NCI-H2107 treated with DMSO at 0.1 percent for 48 hours (cell line): ENCODE measurements at regions not wholly inside any gene's neighbourhood (a gene's known extent, or its start where the extent isn't known, plus 50 kb on each side); places are given as distances from the start of the nearest gene placed in this dataset.
"Not testable (repeated sequence)": the region's sequence is repeated elsewhere in the genome, so short reads cannot be mapped to it uniquely, and the experiment has no call there.

Experiments used
- DNase-seq: peaks from one replicate; lab custom pipeline; 2025; ENCODE audit not compliant: unreplicated experiment; lab: John Stamatoyannopoulos, UW

DNA sequence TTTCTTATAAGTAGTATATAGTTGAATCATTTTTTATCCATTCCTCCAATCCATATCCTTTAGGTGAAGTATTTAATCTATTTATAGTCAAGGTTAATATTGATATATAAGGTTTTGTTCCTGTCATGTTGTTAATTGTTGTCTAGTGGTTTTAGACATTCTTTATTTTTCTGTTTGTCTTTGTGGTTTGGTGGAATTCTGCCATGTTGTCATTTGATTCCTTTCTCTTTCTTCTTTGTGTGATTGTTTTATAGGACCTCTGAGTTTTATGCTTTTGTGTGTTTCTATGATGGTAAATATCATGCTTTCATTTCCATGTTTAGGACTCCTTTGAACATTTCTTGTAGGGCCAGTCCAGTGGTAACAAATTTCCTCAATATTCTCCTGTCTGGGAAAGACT, 450.3 kb upstream of the BTBD3 start:
- DNase-seq = no peak

DNA sequence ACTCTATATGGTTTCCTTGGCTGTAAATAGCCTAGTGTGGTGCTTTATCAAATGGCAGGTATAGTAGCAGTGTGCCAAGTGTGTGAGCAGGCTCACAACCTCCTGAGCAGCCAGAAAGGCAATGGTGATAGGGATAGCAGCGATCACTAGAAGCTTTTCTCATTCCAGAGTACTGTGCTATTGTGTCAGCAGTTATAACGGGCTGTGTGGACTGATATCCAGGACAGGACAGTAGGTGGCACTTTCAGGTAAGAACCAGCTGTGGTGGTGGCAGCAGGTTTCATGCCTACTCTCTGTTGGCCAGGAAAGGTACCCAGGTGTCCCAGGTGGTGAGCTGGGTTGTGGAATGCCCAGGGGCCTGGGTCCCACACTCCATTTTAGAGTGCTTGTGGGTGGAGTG, 448.8 kb upstream of the BTBD3 start:
- no peak for DNase-seq

DNA sequence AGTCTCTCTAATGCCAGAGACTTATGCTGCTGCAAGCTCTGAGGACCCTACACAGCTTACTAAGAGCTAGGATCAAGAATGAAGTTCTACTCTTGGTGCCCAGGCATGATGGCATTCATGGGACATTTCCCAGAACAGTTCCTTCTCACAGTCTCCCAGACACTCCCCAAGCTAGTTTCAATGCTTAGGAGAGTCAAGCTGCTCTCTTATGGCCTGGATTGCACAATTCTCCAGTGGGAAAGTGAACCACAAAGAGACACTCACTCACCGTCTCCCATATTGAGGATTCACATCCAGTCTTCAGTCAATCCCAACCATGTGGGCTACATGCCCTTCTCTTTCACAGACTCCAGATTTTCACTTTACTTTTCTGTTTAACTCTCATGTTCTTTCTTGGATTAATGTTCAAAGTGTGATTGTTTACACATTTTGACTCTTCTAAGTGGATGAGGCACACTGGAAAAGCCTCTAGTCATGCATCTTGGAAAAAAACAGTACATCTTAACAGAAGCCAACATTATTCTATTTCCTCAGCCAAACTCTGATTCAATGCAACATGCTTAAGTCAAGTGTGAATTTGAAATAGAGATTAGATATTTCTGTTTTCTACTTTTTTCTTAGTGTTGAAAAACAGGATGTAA, 447.8 kb upstream of the BTBD3 start:
- no peak for DNase-seq

DNA sequence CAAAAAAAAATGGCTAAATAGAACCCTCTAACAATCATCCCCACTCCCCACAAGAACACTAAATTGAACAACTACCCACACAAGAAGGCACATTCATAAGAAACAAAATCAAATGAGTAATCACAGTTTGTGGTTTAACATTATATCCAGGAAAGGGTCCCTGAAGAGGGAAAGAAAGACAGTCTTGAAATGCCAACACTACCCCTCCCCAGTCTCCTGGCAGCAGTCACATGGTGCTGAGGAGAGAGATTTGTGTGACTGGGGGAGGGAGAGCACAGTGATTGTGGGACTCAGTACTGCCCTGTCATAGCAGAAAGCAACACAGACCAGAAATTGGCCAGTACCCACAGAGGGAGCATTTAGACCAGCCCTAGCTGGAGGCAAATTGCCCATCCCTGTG, 443.7 kb upstream of the BTBD3 start:
- DNase-seq = no peak

DNA sequence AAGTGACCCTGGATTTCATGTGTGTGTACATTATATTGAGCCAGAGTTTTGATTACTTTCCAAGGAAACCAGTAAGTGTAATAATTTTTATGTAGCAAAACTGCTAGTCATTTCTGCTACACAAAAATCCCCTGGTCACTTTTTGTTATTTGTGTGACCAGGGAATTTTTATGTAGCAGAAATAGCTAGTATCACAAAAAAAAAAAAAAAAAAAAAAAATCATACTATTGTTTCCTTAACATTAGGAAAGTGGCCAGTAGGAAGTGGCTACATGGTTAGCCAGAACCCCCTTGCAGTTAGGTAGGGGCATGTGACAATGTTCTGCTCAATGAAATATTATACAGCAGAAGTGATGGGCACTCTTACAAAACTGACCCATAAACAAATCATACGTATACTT, 434.0 kb upstream of the BTBD3 start:
- DNase-seq = no peak

DNA sequence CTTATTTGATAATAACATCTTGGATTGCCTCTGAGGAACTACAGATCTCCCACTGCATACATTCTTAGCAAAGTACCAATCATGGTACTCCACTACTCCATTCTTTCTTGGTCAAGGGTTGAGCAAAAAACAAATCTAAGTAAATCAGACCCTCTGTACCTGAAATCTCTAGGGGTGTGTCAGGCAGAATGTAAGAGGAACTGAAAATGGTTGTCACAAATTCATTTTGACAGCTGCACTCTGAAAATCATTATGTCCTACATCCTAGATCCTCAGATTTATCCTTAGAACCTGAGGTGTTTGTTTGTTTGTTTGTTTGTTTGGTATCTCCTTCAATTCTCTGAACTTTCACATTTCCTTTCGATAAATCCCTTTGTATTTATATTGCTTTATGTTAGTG, 433.2 kb upstream of the BTBD3 start:
- DNase-seq = no peak

DNA sequence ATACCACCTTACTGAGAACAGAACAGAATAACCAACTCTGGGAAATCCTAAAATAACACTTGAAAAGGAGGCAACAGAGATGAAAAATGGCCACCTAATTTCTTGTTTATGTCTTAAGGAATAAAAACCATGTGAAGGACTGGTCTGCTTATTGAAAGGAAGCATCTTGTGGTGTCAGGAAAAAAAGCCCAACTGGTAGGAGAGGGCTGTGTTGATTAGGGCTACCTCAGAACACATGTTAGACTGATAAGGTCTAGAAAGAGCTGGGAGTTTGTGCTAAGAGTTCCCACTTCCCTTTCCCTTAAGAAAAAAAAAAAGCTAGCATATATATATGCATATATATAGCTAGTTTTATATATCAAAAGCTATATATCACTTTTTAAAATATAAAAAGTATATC, 425.3 kb upstream of the BTBD3 start:
- DNase-seq = no peak

DNA sequence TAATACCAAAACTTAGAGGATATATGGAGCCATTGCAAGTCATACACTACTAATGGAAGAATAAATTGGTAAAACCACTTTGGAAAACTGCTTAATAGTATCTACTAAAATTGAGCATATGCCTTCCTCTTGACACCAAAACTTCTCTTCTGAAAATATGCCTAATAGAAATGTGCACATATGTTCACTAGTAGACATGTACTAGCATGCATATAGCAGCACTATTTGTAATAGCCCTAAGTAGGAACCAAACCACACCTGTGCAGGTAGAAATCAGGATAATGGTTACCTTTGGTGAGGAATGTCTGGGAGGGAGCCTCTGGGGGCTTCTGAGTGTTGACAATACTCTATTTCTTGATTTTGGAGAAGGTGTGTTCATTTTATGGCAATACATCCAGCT, 424.8 kb upstream of the BTBD3 start:
- no peak for DNase-seq

DNA sequence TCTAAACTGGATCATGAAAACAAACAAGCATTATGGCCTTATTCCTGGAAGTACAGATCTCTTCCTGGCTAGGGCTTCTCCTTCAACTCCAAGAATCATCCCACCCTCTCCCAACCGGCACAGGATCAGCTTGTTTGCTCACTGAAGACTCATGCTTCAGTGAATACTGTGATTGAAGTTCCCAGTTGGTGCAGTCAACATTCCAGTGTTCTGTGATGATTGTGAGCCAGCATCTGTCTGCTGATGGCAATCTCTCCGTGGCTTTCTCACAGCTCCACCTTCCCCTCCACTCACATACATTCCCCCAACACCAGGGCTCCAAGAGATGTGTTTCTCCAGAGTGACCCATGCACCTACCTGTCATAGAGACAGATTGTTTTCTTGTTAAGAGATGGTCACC, 421.3 kb upstream of the BTBD3 start:
- no peak for DNase-seq

DNA sequence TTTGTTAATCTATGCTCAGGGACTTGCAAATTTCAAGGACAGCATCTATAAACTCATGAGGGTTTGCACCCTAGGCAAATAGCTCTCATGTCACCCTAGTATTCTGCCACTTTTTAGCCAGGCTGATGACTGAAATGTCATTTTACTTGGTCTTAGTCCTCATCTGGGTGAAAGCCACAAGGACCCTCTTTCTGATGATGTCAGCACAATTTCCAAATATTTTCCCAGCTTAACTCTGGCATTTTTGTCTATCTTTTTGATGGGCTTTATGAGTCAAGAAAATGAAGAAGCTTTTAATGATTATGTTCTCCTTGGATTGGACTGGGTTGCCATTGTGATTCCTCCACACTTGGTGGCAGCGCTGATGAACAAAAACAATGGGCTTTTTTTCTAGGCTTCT, 420.1 kb upstream of the BTBD3 start:
- DNase-seq = no peak

DNA sequence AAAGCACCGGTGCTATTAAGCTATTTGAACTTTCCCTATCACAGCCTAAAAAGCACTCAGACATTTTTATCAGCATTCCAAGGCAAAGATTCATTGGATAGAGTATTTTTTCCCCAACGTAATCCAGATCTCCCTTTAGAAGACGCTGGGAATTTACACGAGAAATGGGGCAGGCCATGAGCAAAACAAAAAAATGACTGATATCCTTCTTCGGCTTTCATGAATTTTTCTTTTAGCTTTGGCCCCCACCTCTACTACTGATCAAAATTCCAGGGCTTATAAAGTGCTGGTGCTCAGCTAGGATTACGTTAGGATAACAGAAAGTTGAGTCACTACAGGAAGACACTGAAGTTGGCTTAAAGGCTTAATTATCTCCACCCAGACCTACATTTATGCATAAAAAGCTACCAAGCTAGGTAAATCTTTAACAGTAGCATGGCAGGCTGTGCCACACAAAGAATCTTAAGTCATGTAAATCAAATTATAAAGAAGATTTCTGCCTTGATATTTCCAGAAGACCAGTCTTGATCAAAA, 418.5 kb upstream of the BTBD3 start:
- DNase-seq = no peak

DNA sequence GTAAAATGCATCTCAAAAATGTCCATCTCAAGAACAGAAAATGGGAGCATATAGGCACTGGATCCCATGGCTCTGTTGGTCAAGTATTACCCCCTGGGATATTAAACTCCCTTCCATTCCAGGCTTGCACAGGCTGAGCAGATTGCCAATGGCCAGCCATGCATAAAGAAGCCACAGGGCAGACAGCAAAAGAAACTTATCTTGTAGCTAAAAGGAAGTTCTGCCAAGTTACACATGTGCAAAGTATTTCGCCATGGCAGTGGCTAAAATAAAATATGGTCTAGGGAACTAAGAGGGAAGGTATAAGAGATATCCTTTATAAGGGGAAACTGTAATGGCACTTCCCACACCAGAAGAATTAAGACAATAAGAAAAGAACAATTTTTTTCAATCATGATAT, 415.6 kb upstream of the BTBD3 start:
- DNase-seq = no peak

DNA sequence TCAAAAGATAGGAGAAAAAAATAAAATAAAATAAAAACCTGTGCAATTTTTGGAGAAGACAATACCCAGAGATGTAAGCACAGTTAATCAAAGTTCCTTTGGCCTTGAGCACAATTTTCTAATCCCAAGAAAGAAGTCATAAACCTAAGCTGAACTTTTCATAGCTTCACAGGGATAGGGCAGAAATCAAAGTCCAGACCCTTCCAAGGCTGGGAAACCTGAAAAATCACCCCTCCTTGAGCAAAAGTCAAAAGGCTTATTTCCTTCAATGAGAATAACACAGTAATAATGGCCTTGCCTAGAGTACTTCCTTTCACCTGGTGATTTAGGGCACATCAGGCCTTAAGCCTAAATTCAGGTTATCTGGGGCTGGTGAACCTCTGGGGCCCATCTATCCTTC, 415.0 kb upstream of the BTBD3 start:
- no peak for DNase-seq

DNA sequence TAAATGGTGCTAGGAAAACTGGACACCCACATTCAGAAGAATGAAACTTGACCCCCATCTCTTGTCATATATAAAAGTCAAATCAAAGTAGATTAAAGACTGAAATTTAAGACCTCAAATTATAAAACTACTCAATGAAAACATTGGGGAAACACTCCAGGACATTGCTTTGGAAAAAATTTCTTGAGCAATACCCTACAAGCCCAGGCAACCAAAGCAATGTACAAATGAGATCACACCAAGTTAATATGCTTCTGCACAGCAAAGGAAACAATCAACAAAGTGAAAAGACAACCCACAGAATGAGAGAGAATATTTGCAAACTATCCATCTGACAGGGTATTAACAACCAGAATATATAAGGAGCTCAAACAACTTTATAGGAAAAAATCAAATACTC, 407.9 kb upstream of the BTBD3 start:
- DNase-seq = no peak

DNA sequence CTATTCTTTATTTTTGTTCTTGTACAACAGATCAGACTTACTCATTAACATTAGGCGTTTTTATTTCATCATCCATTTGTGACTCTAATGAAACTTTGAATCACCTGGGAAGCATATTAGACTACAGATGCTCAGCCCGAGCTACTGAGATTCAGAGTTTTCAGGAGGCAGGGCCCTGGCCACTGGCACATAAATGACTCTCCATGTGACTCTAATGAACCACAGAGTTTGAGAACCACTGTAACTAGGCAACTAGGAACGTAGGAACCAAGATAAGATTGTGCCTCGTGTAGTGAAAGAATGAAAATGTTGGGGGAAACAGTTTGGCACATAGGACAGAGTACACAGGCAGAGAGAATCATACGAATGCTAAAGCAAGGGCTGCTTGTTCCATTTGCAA, 405.9 kb upstream of the BTBD3 start:
- no peak for DNase-seq

DNA sequence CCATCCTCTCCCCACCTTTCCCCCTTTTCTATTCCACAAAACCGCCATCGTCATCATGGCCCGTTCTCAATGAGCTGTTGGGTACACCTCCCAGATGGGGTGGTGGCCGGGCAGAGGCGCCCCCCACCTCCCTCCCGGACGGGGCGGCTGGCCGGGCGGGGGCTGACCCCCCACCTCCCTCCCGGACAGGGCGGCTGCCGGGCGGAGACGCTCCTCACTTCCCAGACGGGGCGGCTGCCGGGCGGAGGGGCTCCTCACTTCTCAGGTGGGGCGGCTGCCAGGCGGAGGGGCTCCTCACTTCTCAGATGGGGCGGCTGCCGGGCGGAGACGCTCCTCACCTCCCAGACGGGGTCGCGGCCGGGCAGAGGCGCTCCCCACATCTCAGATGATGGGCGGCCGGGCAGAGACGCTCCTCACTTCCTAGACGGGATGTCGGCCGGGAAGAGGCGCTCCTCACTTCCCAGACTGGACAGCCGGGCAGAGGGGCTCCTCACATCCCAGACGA, 404.4 kb upstream of the BTBD3 start:
- not testable (repeated sequence) for DNase-seq

DNA sequence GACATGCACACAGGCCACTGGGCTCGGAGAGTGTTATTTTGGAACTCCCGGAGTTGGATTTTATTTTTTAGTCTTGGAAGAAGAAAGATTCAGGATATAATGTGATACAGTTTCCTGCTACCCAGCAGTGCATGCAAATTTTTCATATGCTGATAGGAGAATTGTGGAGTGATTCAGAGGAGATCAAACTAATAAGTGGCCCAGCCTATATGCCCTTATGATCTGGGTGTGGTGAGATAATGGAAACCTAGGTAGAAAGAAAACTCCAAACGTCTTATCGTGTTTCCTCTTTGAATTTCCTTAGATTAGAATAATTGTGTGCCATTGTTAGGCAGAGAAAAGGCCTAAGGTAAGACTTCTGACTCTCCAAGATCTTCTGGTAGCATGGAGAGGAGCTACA, 401.2 kb upstream of the BTBD3 start:
- no peak for DNase-seq

DNA sequence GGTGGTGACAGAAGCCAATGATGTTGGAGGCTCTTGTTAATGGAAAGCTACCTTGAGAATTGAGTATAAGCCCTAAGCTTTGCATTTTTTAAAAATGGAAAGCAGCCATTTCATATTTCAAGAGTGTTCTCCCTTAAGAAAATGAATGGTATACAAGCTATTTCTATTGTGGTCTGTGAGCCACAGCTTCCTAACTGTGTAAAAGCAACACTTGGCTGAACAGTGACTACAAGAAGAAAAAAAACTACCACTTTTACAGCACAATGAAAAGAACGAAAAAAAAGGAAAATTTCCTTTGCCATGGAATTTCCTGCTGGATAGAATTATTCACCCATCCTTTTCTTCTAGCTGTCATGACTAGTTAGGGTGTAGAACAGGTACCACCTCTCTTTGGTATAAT, 397.1 kb upstream of the BTBD3 start:
- DNase-seq = no peak

DNA sequence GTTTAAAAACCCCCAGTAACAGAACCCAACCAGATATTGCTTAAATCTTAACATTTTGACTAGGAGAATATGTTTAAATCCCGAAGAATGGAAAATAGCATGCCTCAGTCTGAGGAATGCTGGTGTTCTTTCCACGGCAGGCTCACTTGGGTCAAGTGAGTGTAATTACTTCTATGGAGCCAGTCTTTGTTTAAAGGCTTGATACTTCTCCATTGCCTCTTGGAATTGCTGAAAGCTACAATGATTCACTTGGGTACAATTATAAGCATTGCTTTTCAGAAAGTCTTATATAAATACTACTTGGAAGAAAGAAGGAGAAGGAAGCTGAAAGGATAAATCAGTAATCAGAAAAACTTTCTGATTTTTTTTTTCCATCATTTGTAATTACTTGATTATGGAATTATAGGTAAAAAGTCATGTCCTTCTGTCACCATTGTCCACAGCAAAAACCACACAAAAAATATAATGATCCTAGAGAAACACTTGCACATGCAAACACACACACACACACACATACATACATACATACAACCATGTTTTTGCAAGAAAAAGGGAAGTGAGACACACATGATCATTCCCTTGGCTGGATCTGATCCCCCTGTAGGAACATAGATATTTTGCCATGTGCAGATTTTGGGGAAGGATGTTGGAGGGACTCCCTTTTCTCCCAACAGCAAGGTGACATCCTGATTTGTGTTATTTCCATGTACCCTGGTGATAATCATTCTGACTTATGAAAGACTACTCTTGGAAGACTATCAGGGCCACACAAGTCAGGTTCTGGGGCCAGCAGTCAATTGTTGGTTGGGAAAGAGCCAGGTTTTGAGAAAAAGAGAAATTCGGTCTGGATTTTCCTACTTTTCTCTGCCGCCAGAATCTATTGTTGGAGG, 396.0 kb upstream of the BTBD3 start:
- no peak for DNase-seq

DNA sequence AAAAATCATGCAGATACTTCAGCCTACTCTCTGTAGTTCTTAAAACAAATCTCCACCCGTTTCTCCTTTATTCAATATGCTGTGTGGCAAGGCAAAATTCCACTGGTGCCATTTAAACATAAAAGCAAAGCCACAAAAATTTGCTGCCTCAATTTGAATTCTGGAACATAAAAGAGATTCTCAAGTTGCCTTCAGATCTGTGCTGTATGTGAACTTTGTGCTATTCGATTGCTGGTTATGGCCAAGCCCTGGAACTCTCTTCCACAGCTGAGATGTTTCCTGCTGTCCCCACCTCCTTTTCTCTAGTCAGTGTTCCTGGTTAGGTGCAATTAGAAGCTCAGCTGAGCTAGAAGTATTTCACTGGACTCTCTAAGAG, 395.3 kb upstream of the BTBD3 start:
- no peak for DNase-seq

DNA sequence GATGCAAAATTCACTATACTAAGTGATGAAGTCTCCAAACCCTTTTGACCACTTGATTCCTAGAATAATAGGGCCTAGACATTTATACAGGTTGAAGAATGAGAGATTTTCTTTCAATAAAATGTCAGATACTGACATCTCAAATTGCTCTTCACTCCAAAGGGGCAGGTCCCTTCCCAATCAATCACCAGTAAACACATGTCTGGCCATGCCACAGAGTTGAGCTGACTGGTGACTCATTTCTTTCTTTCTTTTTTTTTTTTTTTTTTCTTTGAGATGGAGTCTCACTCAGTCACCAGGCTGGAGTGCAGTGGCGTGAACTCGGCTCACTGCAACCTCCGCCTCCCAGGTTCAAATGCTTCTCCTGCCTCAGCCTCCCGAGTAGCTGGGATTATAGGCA, 388.6 kb upstream of the BTBD3 start:
- DNase-seq = no peak

DNA sequence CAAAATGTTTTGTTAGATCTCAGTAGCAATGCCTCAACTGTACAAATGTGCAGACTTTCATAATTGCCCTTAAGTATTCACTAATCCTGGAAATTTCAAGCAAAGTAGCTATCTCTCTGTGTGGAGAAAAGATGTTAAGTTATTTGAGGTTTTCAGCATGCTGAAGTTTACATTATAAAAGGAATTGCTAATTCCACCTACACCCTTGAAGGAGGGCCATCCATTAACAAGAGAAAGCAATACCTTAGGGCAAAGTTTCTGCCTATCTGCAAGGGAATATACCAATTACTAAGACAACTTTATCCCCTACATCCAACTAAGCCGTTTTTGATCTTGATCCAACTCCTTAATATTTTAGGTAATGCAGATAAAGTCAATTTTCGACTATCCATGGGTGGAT, 380.7 kb upstream of the BTBD3 start:
- no peak for DNase-seq
